GM12872 (cell line): ENCODE measurements at regions not wholly inside any gene's neighbourhood (a gene's known extent, or its start where the extent isn't known, plus 50 kb on each side); places are given as distances from the start of the nearest gene placed in this dataset.

Source experiments
- CTCF ChIP-seq: IDR thresholded peaks from 3 replicates; pipeline ENCODE4 v1.5.1; 2011; ENCODE audit warnings: low read depth, mild to moderate bottlenecking, low read length, moderate library complexity; ENCODE audit not compliant: insufficient read depth

GRCh38 chr11:70778883-70779282 is 380.6 kb downstream of the CTTN start:
- no peak for TF ChIP-seq CTCF

GRCh38 chr11:70779433-70780245 is 381.3 kb downstream of the CTTN start:
- TF ChIP-seq CTCF = no peak

GRCh38 chr11:70780246-70780535 is 381.9 kb downstream of the CTTN start:
- TF ChIP-seq CTCF = no peak

GRCh38 chr11:70782401-70782913 is 384.1 kb downstream of the CTTN start:
- no peak for TF ChIP-seq CTCF

- no peak for TF ChIP-seq CTCF
These were observed 385.0 kb downstream of the CTTN start for GRCh38 chr11:70783356-70783755.

GRCh38 chr11:70783821-70784220 is 385.5 kb downstream of the CTTN start:
- TF ChIP-seq CTCF = no peak

- no peak for TF ChIP-seq CTCF
These were observed 387.0 kb downstream of the CTTN start for GRCh38 chr11:70785372-70785771.
